IMR-90 (cell line): ENCODE measurements at regions not wholly inside any gene's neighbourhood (a gene's known extent, or its start where the extent isn't known, plus 50 kb on each side); places are given as distances from the start of the nearest gene placed in this dataset.

Source experiments
- CTCF ChIP-seq: conservative IDR thresholded peaks from 2 replicates; pipeline ENCODE4 v1.5.1; 2012; ENCODE audit warnings: mild to moderate bottlenecking, low read depth, low read length, improper control_type of control experiment
- POLR2A ChIP-seq: IDR thresholded peaks from 2 replicates; pipeline ENCODE4 v1.6.1; 2012; ENCODE audit warnings: mild to moderate bottlenecking, low read depth, low read length
- SMC3 ChIP-seq: fragments of 150-350 bp; IDR thresholded peaks from 2 replicates; pipeline ENCODE4 v1.6.1; 2016; ENCODE audit warnings: low read depth, mild to moderate bottlenecking, antibody characterized with exemption, low read length, moderate library complexity

DNA sequence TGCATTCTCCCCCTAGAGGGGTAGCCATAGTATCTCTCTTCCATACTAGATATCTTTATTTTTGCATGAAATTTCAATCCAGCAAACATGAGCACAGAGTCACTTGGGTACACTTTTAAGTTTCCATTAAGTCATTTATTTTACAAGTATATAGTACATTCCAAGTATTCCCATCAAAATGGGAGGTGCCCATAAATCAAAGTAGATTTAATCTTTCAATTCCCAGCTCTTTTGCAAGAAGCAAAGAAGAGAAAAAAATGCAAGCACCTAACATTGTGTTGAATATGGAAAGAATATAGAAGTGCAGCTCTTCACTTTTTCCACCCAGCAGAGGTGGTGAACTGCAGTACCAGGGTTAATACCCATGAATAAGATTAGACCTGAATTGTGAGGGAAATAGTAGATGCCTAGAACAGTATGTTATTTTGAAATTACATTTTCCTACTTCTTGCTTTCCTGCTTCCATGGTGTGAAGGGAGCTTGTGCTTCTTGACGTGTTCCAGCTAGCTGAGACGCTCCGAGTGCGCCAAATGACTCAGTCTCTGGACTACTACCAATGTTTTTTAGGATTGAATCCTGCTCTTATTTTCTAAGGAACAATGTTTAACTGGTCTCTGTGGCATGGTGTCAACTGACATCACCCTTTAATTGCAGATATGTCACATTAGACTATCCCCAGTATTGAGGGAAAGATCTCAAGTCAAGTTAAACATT is 151.1 kb upstream of the MAF start:
- TF ChIP-seq CTCF, result no peak
- no peak for TF ChIP-seq POLR2A
- no peak for TF ChIP-seq SMC3
